Retinal pigment epithelial cell (primary cell): ENCODE measurements at regions not wholly inside any gene's neighbourhood (a gene's known extent, or its start where the extent isn't known, plus 50 kb on each side); places are given as distances from the start of the nearest gene placed in this dataset.

ENCODE experiments used
- DNase-seq: peaks from one replicate; pipeline ENCODE4 v3.0.0-alpha.2; 2010; ENCODE audit warnings: low read depth
- H3K4me3 ChIP-seq: 2 replicates; pipeline ENCODE4 v1.5.1; 2011; ENCODE audit warnings: mild to moderate bottlenecking, low read length, control low read depth, moderate library complexity
- CTCF ChIP-seq: conservative IDR thresholded peaks from 2 replicates; pipeline ENCODE4 v1.5.1; 2011; ENCODE audit warnings: low read depth, low read length, control low read depth, inconsistent platforms

GRCh38 chr5:125106881-125107280, 360.4 kb upstream of the ZNF608 start:
- no peak for DNase-seq
- TF ChIP-seq CTCF: no peak

GRCh38 chr5:125109293-125109692, 362.9 kb upstream of the ZNF608 start:
- TF ChIP-seq CTCF: no peak
- DNase-seq: no peak
- H3K4me3 ChIP-seq: no peak overlapping the region

More at GRCh38 chr5:125106881-125107280, 360.4 kb upstream of the ZNF608 start:
- H3K4me3 ChIP-seq: no peak overlapping the region

GRCh38 chr5:125109816-125110215, 363.4 kb upstream of the ZNF608 start:
- no peak for DNase-seq
- TF ChIP-seq CTCF: no peak

GRCh38 chr5:125112196-125112595, 365.8 kb upstream of the ZNF608 start:
- no peak for TF ChIP-seq CTCF
- no peak for DNase-seq
- H3K4me3 ChIP-seq: no peak overlapping the region

More at GRCh38 chr5:125109816-125110215, 363.4 kb upstream of the ZNF608 start:
- H3K4me3 ChIP-seq: no peak overlapping the region

GRCh38 chr5:125113328-125113727, 366.9 kb upstream of the ZNF608 start:
- DNase-seq: no peak
- no peak for TF ChIP-seq CTCF
- no peak overlapping the region for H3K4me3 ChIP-seq

GRCh38 chr5:125115195-125115525, 368.7 kb upstream of the ZNF608 start:
- no peak for TF ChIP-seq CTCF
- no peak for DNase-seq
- no peak overlapping the region for H3K4me3 ChIP-seq

- no peak for DNase-seq
- no peak overlapping the region for H3K4me3 ChIP-seq
- no peak for TF ChIP-seq CTCF
Observed at GRCh38 chr5:125117566-125117965, 371.1 kb upstream of the ZNF608 start.
